HEK293 (cell line): ENCODE measurements at regions not wholly inside any gene's neighbourhood (a gene's known extent, or its start where the extent isn't known, plus 50 kb on each side); places are given as distances from the start of the nearest gene placed in this dataset.

Experiments
- ZNF202 ChIP-seq: fragments of 450-650 bp; formaldehyde crosslinking; IDR thresholded peaks from 2 replicates; pipeline ENCODE4 v1.5.1; 2016; ENCODE audit warnings: missing biosample characterization, missing genetic modification characterization, borderline replicate concordance
- ZNF324 ChIP-seq: fragments of 450-650 bp; formaldehyde crosslinking; IDR thresholded peaks from 2 replicates; pipeline ENCODE4 v1.5.1; 2016; ENCODE audit warnings: missing biosample characterization, missing genetic modification characterization
- ZNF37A ChIP-seq: fragments of 450-650 bp; IDR thresholded peaks from 2 replicates; pipeline ENCODE4 v1.5.1; 2018; ENCODE audit warnings: missing biosample characterization, missing genetic modification characterization
- ZNF426 ChIP-seq: fragments of 450-650 bp; formaldehyde crosslinking; IDR thresholded peaks from 2 replicates; pipeline ENCODE4 v1.5.1; 2017; ENCODE audit warnings: missing biosample characterization, missing genetic modification characterization, mild to moderate bottlenecking, inconsistent platforms, moderate library complexity
- ZNF677 ChIP-seq: fragments of 450-650 bp; IDR thresholded peaks from 2 replicates; pipeline ENCODE4 v1.5.0; 2018; ENCODE audit warnings: missing biosample characterization, mild to moderate bottlenecking, missing genetic modification characterization, moderate library complexity

DNA sequence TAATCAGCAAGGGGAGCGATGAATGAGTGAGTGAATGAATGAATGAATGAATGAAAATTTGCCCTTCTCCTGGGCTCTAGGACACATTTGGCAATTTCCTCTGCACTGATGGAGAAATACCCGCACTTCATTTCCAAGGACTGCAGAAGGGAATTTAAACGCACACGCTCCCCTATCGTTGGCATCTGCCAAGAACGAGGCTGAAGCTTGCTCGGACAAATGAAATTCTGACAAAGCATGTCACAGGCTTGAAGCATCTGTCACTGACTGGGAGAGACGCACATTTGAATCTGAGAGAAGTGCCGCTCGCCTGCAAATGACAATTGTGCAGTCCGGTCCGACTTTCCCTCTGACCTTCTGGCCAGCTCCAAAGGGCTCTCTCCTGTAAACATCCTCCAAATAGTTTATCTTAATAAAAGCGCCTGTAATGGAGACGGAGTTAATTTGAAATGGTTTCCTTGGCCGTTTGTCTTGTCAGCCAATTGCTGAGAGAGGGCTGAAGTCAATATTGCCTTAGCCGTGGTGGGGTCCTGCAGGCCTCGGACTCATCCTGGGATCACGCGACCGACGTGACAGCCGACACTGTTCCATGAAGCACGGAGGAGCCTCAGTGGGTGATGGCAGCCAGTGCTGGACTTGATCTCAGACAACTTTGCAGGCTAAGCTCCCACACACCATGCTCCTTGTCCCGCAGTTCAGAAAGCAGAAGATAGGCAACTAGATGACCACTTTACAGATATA is 260.7 kb downstream of the MN1 start:
- TF ChIP-seq ZNF324 (tag by site-specific recombination) (no peak), ZNF426 (tag by site-specific recombination) (no peak), ZNF37A (tag by site-specific recombination) (no peak), ZNF202 (no peak), ZNF677 (tag by site-specific recombination) (no peak)
